ENCODE measurements at regions not wholly inside any gene's neighbourhood (a gene's known extent, or its start where the extent isn't known, plus 50 kb on each side); places are given as distances from the start of the nearest gene placed in this dataset.

GRCh38 chr11:91828901-91829300, 395.7 kb upstream of the FAT3 start:
- TF ChIP-seq, protein P1, sequence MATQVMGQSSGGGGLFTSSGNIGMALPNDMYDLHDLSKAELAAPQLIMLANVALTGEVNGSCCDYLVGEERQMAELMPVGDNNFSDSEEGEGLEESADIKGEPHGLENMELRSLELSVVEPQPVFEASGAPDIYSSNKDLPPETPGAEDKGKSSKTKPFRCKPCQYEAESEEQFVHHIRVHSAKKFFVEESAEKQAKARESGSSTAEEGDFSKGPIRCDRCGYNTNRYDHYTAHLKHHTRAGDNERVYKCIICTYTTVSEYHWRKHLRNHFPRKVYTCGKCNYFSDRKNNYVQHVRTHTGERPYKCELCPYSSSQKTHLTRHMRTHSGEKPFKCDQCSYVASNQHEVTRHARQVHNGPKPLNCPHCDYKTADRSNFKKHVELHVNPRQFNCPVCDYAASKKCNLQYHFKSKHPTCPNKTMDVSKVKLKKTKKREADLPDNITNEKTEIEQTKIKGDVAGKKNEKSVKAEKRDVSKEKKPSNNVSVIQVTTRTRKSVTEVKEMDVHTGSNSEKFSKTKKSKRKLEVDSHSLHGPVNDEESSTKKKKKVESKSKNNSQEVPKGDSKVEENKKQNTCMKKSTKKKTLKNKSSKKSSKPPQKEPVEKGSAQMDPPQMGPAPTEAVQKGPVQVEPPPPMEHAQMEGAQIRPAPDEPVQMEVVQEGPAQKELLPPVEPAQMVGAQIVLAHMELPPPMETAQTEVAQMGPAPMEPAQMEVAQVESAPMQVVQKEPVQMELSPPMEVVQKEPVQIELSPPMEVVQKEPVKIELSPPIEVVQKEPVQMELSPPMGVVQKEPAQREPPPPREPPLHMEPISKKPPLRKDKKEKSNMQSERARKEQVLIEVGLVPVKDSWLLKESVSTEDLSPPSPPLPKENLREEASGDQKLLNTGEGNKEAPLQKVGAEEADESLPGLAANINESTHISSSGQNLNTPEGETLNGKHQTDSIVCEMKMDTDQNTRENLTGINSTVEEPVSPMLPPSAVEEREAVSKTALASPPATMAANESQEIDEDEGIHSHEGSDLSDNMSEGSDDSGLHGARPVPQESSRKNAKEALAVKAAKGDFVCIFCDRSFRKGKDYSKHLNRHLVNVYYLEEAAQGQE (IDR thresholded peaks at IDR 0.05; ENCODE audit: insufficient replicate concordance, low read depth) = no peak
- TF ChIP-seq POLR2AphosphoS5 (IDR thresholded peaks at IDR 0.05; ENCODE audit: low read depth) (no peak), GABPA (IDR thresholded peaks at IDR 0.05; ENCODE audit: low read depth) (no peak), SPI1 (IDR thresholded peaks at IDR 0.05; ENCODE audit: borderline replicate concordance, low read depth) (no peak), CTCF (IDR thresholded peaks at IDR 0.05; ENCODE audit: insufficient read depth, low read length) (no peak)

GRCh38 chr11:91825777-91826176, 398.8 kb upstream of the FAT3 start:
- Histone ChIP-seq H3K27ac (replicated peaks) (no peak overlapping the region), H3K4me3 (replicated peaks; ENCODE audit: insufficient read depth, low read length) (no peak overlapping the region), H3K27me3 (ENCODE audit: insufficient read depth, poor library complexity, severe bottlenecking) (no peaks in the 10 kb centered on the region)
- TF ChIP-seq, protein P1 (IDR thresholded peaks at IDR 0.05; ENCODE audit: insufficient replicate concordance, low read depth) = no peak
- TF ChIP-seq CTCF (IDR thresholded peaks at IDR 0.05; ENCODE audit: insufficient read depth, low read length) (no peak), POLR2AphosphoS5 (IDR thresholded peaks at IDR 0.05; ENCODE audit: low read depth) (no peak), GABPA (IDR thresholded peaks at IDR 0.05; ENCODE audit: low read depth) (no peak), SPI1 (IDR thresholded peaks at IDR 0.05; ENCODE audit: borderline replicate concordance, low read depth) (no peak)
- DNase-seq (ENCODE audit: low read depth in 1 of 2, low spot score in 1 of 2) = no peak

More at GRCh38 chr11:91828901-91829300, 395.7 kb upstream of the FAT3 start:
- Histone ChIP-seq H3K4me3 (replicated peaks; ENCODE audit: insufficient read depth, low read length) (no peak overlapping the region), H3K27ac (replicated peaks) (no peak overlapping the region), H3K27me3 (ENCODE audit: insufficient read depth, poor library complexity, severe bottlenecking) (no peaks in the 10 kb centered on the region)
- DNase-seq (ENCODE audit: low read depth in 1 of 2, low spot score in 1 of 2) = no peak

GRCh38 chr11:91823252-91823830, 401.3 kb upstream of the FAT3 start:
- no peak for DNase-seq (ENCODE audit: low read depth in 1 of 2, low spot score in 1 of 2)
- no peak for TF ChIP-seq POLR2AphosphoS5 (IDR thresholded peaks at IDR 0.05; ENCODE audit: low read depth)
- TF ChIP-seq GABPA (IDR thresholded peaks at IDR 0.05; ENCODE audit: low read depth) = no peak
- TF ChIP-seq, protein P1 (IDR thresholded peaks at IDR 0.05; ENCODE audit: insufficient replicate concordance, low read depth) = no peak
- TF ChIP-seq SPI1 (IDR thresholded peaks at IDR 0.05; ENCODE audit: borderline replicate concordance, low read depth) = no peak
- TF ChIP-seq CTCF (IDR thresholded peaks at IDR 0.05; ENCODE audit: insufficient read depth, low read length) = no peak
- no peak overlapping the region for H3K4me3 ChIP-seq (replicated peaks; ENCODE audit: insufficient read depth, low read length)
- no peaks in the 10 kb centered on the region for H3K27me3 ChIP-seq (ENCODE audit: insufficient read depth, poor library complexity, severe bottlenecking)
- no peak overlapping the region for H3K27ac ChIP-seq (replicated peaks)
